CD4-positive, alpha-beta T cell treated with Interferon gamma for 1 hour (primary cell): ENCODE measurements at regions not wholly inside any gene's neighbourhood (a gene's known extent, or its start where the extent isn't known, plus 50 kb on each side); places are given as distances from the start of the nearest gene placed in this dataset.

Source experiments
- DNase-seq: peaks from one replicate; pipeline ENCODE4 v3.0.0-alpha.2; 2020

DNA sequence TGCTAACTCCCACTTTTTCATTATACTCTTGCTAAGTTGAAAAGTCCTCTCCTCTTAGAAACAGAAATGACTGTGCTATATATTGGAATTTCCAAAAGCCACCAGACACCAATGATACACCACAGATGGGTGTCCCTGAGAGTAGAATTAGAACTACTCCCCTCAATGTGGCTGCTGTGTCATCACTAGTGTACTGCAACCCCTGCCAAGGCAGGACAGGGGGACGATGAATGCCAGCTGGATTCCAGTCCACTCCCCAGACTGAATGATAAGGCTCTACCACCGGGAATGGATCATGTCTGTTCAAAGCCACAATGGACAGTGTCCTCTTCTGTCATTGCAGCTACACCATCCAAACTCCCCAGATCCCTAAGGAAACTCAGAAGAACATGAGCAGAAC lies 69.7 kb upstream of the EDNRB start:
- no peak for DNase-seq

DNA sequence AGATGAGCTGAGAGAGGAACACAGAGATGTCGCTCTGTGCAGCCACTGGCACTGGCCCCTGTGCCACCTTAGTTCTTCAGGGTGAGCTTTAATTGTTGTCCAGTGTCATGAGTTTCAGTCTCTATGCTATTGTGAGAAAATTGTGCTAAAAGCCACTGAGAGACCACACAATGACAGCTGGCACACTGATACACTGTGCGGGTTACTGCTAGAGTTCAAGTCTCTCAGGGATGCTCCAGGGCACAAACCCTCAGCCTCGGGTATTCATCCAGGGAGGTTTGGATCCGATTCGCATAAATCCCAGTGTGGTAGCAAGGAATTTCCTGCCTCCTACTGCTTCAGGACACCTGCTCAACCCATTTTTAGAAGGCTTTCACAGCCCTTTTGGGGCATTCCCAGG lies 68.1 kb upstream of the EDNRB start:
- no peak for DNase-seq

DNA sequence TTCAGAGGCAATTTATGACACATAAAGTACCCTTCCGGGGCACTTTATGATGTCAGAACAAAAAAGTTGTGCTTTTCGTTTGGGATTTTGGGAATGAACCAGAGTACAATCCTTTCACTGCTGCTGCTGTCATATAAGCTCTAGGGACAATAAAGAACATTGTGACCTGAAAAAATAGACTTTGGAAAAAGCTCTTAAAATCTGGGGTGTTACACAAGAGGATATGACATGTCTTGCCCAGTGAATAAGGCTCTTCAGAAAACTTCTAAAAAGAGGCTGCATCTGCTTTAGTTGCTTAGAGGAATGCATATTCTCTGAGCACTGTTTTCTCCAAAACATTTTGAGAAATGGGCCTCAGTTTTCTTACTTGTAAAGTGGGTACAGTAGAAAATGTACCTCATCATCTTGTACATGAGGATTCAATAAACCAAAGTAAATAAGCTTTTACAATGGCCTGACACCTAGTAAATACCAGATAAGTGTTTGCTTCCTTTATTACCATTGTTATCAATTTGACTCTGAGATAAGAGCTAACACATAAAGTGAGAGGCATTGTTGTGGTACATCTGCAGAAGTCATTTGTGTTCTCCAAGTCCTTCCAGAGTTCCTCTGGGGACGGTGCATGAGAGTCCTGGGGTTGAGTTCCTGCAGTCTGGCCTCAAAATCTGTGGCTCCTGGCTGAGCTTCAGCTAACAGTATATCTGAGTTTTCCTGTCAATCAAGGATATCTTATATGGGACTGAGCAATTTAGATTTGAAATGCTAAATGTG lies 67.4 kb upstream of the EDNRB start:
- no peak for DNase-seq

DNA sequence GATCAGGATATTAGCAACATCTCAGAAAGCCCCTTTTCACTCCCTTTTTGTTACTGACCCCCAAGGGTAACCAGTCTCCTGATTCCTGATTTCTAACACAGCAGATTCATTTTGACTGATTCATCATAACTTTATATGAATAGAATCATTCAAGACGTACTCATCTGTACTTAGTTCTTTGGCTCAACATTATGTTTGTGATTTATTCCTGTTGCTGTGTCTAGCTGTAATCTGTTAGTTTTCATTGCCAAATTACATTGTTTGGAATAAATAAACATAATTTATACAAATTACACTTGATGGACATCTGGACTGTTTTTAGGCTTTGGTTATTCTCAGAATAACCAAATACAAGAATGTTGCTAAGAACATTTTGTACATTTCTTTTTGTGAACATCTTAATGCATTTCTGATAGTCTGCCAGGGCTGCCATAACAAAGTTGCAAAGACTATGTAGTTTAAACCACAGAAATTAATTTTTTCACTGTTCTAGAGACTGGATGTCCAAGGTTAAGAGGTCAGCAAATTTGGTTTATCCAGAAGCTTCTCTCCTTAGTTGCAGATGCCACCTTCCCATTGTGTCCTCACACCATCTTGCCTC lies 62.8 kb upstream of the EDNRB start:
- DNase-seq, result no peak

DNA sequence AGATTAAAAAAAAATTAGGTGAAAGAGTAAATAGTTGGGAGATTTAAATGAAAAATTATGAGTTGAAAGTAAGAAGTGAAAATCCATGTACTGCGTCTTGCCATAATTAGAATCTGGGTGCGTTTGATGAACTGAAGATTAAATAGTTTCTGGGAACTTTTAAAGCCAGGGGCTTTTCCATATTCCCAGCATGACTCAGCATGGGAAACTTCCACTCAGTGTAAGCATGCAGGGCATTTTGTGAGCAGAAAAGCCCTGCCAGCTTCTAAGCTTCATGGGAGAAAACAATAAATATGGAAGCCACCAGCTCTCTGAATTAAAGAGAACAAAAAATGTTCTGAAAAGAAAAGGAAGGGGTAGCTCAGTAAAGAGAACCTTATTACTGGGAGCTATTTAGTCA lies 62.0 kb upstream of the EDNRB start:
- no peak for DNase-seq

DNA sequence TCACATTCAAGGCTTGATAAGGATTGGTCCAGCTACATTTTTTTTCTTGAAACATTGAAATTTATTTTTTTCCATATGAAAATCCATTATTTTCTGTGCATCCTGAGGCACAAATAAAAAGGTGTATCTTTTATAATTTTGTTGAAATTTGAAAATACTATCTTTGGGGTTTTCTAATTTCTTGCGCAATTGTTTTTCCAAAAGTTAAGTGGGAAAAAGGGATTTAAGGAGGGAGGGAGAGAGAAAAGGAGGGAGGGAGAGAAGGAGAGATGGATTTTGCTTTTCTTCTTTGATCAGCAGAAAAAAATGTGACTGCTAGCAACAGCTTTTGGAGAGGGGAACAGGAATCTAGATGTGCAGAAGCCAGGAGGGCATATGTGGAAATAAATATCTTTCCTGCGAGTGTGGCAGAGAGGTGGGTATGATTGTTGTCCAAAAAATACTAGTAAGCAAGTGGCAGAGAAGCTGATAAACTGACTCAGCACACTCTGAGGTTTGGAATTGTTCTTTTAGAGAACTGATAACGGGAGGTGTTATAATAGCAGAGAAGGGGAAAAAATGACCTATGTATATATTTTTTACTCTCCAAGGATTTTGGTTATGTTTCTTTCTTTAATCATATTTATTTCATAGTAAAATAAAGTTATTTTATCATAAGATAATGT lies 61.2 kb upstream of the EDNRB start:
- no peak for DNase-seq

DNA sequence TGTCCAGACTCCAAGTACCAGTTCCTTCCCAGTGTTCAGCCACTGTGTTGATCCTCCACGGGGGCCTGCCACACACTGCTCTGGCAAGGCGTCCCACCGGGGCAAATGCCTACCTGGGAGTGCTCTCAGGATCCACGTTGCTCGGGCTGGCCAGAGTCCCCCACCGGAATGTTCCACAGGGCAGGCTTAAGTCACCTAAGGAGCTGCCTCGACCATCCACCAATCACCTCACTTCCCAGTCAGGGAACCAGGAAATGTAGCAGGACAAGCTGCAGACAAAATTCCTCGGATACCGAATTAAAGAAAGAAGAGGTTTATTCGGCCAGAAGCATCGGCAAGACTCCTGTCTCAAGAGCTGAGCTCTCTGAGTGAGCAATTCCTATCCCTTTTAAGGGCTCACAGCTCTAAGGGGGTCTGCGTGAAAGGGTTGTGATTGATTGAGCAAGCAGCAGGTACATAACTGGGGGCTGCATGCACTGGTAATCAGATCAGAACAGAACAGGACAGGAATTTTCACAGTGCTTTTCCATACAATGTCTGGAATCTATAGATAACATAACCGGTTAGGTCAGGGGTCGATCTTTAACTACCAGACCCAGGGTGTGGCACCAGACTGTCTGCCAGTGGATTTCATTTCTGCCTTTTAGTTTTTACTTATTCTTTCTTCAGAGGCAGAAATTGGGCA lies 56.9 kb upstream of the EDNRB start:
- DNase-seq, result no peak

DNA sequence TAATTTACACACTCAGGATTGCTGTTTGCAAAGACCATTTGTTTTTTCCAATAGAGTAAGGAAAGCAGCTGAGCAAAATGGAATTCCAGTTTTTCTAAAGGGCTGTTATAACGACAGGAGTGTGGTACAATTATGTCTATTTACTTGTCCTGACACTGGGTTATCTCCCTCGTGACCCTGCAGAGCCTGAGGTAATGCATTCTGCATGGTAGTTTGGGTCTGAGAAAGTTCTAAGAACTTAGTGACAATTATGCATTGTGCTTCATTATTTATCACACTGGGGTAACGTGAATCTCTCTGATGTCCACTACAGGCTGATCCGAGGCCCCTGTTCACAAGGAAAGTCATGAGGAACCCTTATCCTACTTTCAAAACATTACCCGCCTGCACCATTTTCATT lies 50.7 kb upstream of the EDNRB start:
- no peak for DNase-seq
